ENCODE measurements at regions not wholly inside any gene's neighbourhood (a gene's known extent, or its start where the extent isn't known, plus 50 kb on each side); places are given as distances from the start of the nearest gene placed in this dataset.

- H3K4me3 ChIP-seq (ENCODE audit: low read depth, low read length) = no peak overlapping the region
- no peak for TF ChIP-seq CTCF (IDR thresholded peaks at IDR 0.05; ENCODE audit: low read depth, low read length)
- no peak overlapping the region for H3K27ac ChIP-seq
- H3K27me3 ChIP-seq (ENCODE audit: insufficient read depth, low read depth, severe bottlenecking) = peaks cover 23% of the 10 kb centered on the region
- DNase-seq = no peak
- no peaks in the 10 kb centered on the region for H3K9me3 ChIP-seq (ENCODE audit: severe bottlenecking)
- H3K36me3 ChIP-seq = no peaks in the 10 kb centered on the region
Observed at GRCh38 chrX:116605576-116605975, 142.8 kb upstream of the CT83 start.

GRCh38 chrX:116596010-116596409 lies 133.2 kb upstream of the CT83 start:
- TF ChIP-seq CTCF (IDR thresholded peaks at IDR 0.05; ENCODE audit: low read depth, low read length) = no peak

More at GRCh38 chrX:116596010-116596409, 133.2 kb upstream of the CT83 start:
- no peaks in the 10 kb centered on the region for H3K36me3 ChIP-seq
- no peaks in the 10 kb centered on the region for H3K9me3 ChIP-seq (ENCODE audit: severe bottlenecking)
- H3K4me3 ChIP-seq (ENCODE audit: low read depth, low read length) = no peak overlapping the region
- no peak for DNase-seq
- no peak overlapping the region for H3K27ac ChIP-seq
- H3K27me3 ChIP-seq (ENCODE audit: insufficient read depth, low read depth, severe bottlenecking) = no peaks in the 10 kb centered on the region
